Spleen (tissue), 11 donors: ENCODE measurements at regions not wholly inside any gene's neighbourhood (a gene's known extent, or its start where the extent isn't known, plus 50 kb on each side); places are given as distances from the start of the nearest gene placed in this dataset.

ENCODE experiments used
- DNase-seq: peaks from one replicate; pipeline ENCODE4 v3.0.0-alpha.2; 2020
- H3K27ac ChIP-seq, 8 donors: fragments of 200-600 bp; sonication (generic) in 7 of 8; 1 replicate in 4 of 8; 2 replicates in 4 of 8; pipeline versions ENCODE4 v1.5.0 to v1.8.0; 2016 to 2021; ENCODE audit warnings: inconsistent platforms in 4 of 8, mild to moderate bottlenecking in 4 of 8, moderate library complexity in 1 of 8
- H3K27me3 ChIP-seq, 7 donors: fragments of 200-600 bp; sonication (generic) in 6 of 7; replicated peaks in 1 of 7; 1 replicate in 4 of 7; 2 replicates in 3 of 7; pipeline versions ENCODE4 v1.5.0 to v1.8.0; 2016 to 2021; ENCODE audit warnings: inconsistent platforms in 3 of 7, mild to moderate bottlenecking in 1 of 7
- H3K36me3 ChIP-seq, 6 donors: fragments of 200-600 bp; sonication (generic) in 5 of 6; 1 replicate in 4 of 6; 2 replicates in 2 of 6; pipeline versions ENCODE4 v1.5.0 to v1.8.0; 2016 to 2021; ENCODE audit warnings: inconsistent platforms in 2 of 6
- H3K4me1 ChIP-seq, 6 donors: fragments of 200-600 bp; sonication (generic) in 5 of 6; 1 replicate in 3 of 6; 2 replicates in 3 of 6; pipeline versions ENCODE4 v1.5.0 to v1.8.0; 2016 to 2021; ENCODE audit warnings: inconsistent platforms in 3 of 6
- H3K4me3 ChIP-seq, 8 donors: fragments of 200-600 bp; sonication (generic) in 7 of 8; 1 replicate in 4 of 8; 2 replicates in 4 of 8; pipeline versions ENCODE4 v1.5.0 to v1.8.0; 2016 to 2021; ENCODE audit warnings: inconsistent platforms in 4 of 8, mild to moderate bottlenecking in 4 of 8, moderate library complexity in 2 of 8
- H3K9me3 ChIP-seq, 8 donors: fragments of 200-600 bp; sonication (generic) in 7 of 8; 1 replicate in 4 of 8; 2 replicates in 4 of 8; pipeline versions ENCODE4 v1.5.0 to v1.8.0; 2016 to 2021; ENCODE audit warnings: inconsistent platforms in 4 of 8
- CTCF ChIP-seq, 11 experiments: fragments of 200-600 bp in 7 of 11; fragments of 450-650 bp in 4 of 11; sonication (generic) in 4 of 11; IDR thresholded peaks in 8 of 11; conservative IDR thresholded peaks in 3 of 11; 1 replicate in 7 of 11; 2 replicates in 4 of 11; pipeline versions ENCODE4 v1.4.0 to v1.8.0; 2016 to 2021; ENCODE audit warnings: antibody characterized with exemption in 11 of 11, inconsistent platforms in 4 of 11, mild to moderate bottlenecking in 1 of 11
- POLR2A ChIP-seq, 3 donors: fragments of 450-650 bp; IDR thresholded peaks; one replicate each; pipeline ENCODE4 v1.5.1; 2017; ENCODE audit warnings: antibody characterized with exemption in 3 of 3, mild to moderate bottlenecking in 1 of 3
- POLR2AphosphoS5 ChIP-seq, 3 donors: sonication (generic); formaldehyde crosslinking; IDR thresholded peaks; one replicate each; pipeline ENCODE4 v1.5.1; 2017; ENCODE audit warnings: antibody characterized with exemption in 3 of 3
- WGBS, 5 donors: extraction: QIAGEN DNeasy Blood & Tissue Kit in 3 of 5; methylation state at CpG; one replicate each; pipeline versions ENCODE4 v1.1.5 to v1.1.7; 2013 to 2018; 5-methylcytosine and 5-hydroxymethylcytosine counted together
- intact Hi-C: fragments of 100-400 bp; cut with DNase I; formaldehyde crosslinking; loops from one replicate; pipeline ENCODE4 v1.15.0; 2023; ENCODE audit warnings: low total_unique reads
- donor health status: healthy with polysubstance abuse.
- donor health status: DM: no; HTN: no; CAD: no; lungs with moderate emphysema.
- donor health status: DM: no; HTN: no; CAD: no.
- donor health status: Bipolar disorder and iron deficiency.
- donor health status: healthy.
- donor health status: DM: no; HTN: no; CAD: no.
- donor health status: DM: yes; HTN: yes; CAD: no.

DNA sequence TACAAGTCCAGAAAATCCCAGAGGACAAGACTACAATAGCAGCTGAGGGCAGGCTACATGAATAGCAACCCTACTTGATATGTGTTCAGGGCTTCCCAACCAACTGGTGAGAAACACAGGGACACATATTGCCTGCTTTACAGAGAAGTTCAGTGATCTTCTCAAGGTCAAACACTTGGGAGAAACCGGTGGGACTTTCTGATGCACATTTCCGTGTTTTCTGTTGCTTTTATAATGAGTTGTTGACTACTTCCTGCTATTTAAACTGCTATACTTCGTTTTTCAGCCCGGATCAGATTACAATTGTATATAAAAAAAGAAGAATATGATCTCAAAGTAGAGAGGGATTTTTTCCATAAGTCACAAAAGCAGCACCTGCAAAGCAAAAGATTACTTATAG is 175.1 kb downstream of the SNX18 start:
- Histone ChIP-seq H3K9me3 (peaks cover 0 to 4% (median 0%) of the 10 kb centered on the region in 8 donors), H3K27ac (peak overlapping the region in 4 of 8 donors; percentile 20 to 53 (median 46)), H3K4me3 (no peak overlapping the region), H3K4me1 (peaks cover 3 to 50% (median 7%) of the 10 kb centered on the region in 6 donors), H3K36me3 (no peaks in the 10 kb centered on the region), H3K27me3 (peaks cover 0 to 8% (median 0%) of the 10 kb centered on the region in 7 donors)
- intact Hi-C loops = no loop called here
- DNase-seq = no peak
- TF ChIP-seq POLR2AphosphoS5 (IDR thresholded peaks at IDR 0.05) = no peak
- no peak for TF ChIP-seq CTCF (IDR thresholded peaks at IDR 0.05 in 8 of 11, conservative IDR thresholded peaks at IDR 0.05 in 3 of 11)
- TF ChIP-seq POLR2A (IDR thresholded peaks at IDR 0.05) = no peak
- WGBS, 5 donors = 60 to 77% (median 70%) methylated on average over 4 of the region's 4 CpGs

DNA sequence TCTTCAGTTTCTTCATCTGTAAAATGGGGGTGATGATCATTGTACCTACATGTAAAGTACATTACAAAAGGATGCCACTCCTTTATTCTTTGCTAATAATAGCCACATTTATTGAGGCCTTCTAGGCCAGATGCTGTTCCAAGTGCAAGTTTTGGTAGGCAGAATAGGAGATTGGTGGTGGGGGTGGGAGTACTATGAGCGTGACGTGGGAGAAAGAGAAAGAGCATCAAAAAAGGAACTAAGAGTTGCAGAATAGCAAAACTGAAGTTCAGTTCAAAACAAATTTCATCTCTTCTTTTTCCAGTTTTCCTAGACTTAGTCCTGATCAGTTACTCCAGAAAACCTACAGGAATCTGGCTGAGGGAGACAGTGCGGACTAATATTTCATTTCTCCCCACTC is 174.1 kb downstream of the SNX18 start:
- no peaks in the 10 kb centered on the region for H3K36me3 ChIP-seq
- intact Hi-C loops = no loop called here
- peaks cover 0 to 5% (median 0%) of the 10 kb centered on the region in 8 donors for H3K9me3 ChIP-seq
- TF ChIP-seq POLR2AphosphoS5 (IDR thresholded peaks at IDR 0.05) (no peak), POLR2A (IDR thresholded peaks at IDR 0.05) (no peak), CTCF (IDR thresholded peaks at IDR 0.05 in 8 of 11, conservative IDR thresholded peaks at IDR 0.05 in 3 of 11) (no peak)
- H3K27me3 ChIP-seq = peaks cover 0 to 8% (median 0%) of the 10 kb centered on the region in 7 donors
- no peak for DNase-seq
- WGBS, 5 donors = 61 to 73% (median 64%) methylated on average over 3 of the region's 3 CpGs
- H3K4me3 ChIP-seq = peak overlapping the region in 1 of 8 donors; percentile 16
- peaks cover 3 to 42% (median 7%) of the 10 kb centered on the region in 6 donors for H3K4me1 ChIP-seq
- H3K27ac ChIP-seq = peak overlapping the region in 4 of 8 donors; percentile 20 to 53 (median 46)

DNA sequence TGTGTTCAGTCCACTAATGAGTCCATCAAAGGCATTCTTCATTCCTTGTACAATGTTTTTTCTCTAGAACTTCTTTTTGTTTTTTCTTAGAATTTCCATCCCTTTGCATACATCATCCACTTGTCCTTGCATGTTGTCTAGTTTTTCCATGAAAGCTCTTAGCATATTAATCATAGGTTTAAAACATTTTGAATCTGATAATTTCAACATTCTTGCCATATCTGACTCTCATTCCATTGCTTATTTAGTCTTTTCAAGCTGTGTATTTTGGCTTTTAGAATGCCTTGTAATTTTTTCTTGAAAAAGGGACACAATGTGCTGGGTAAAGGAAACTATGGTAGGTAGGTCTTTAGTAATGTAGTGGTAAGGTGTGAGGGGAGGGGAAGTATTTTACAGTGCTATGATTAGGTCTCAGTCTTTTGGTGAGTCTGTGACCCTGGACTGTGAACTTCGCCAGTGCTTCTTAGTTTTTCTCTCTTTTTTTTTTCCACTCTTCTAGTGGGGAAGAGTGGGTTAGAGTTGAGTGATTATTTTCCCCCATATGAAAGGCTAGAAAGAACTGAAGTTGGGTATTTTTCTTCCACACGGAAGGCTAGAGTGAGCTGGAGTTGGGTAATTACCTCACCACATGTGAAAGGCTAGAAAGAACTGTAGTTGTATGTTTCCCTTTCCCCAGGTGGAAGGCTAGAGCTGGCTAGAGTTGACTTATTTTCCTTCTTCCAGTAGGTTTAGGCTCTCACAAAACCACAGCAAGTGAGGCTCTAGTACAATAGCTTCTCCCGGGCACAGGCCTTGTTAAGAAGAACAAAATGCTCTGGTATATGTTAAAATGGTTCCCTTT is 172.1 kb downstream of the SNX18 start:
- TF ChIP-seq POLR2AphosphoS5 (IDR thresholded peaks at IDR 0.05) = no peak
- no peak for TF ChIP-seq CTCF (IDR thresholded peaks at IDR 0.05 in 8 of 11, conservative IDR thresholded peaks at IDR 0.05 in 3 of 11)
- TF ChIP-seq POLR2A (IDR thresholded peaks at IDR 0.05) = no peak
- Histone ChIP-seq H3K36me3 (no peaks in the 10 kb centered on the region), H3K27me3 (peaks cover 0 to 8% (median 0%) of the 10 kb centered on the region in 7 donors), H3K4me1 (peaks cover 3 to 37% (median 7%) of the 10 kb centered on the region in 6 donors), H3K9me3 (peaks cover 0 to 5% (median 0%) of the 10 kb centered on the region in 8 donors), H3K4me3 (no peak overlapping the region), H3K27ac (no peak overlapping the region)
- intact Hi-C loops = no loop called here
- WGBS, 5 donors = 77 to 90% (median 83%) methylated on average over 3 of the region's 3 CpGs
- no peak for DNase-seq

- WGBS, 5 donors = 67 to 83% (median 75%) methylated on average over 5 of the region's 5 CpGs
- intact Hi-C loops = no loop called here
- H3K27me3 ChIP-seq = no peaks in the 10 kb centered on the region
- H3K9me3 ChIP-seq = no peaks in the 10 kb centered on the region
- TF ChIP-seq CTCF (IDR thresholded peaks at IDR 0.05 in 8 of 11, conservative IDR thresholded peaks at IDR 0.05 in 3 of 11) (no peak), POLR2AphosphoS5 (IDR thresholded peaks at IDR 0.05) (no peak), POLR2A (IDR thresholded peaks at IDR 0.05) (no peak)
- H3K4me1 ChIP-seq = peaks cover 0 to 13% (median 6%) of the 10 kb centered on the region in 6 donors
- H3K4me3 ChIP-seq = no peak overlapping the region
- DNase-seq = no peak
- H3K27ac ChIP-seq = no peak overlapping the region
- H3K36me3 ChIP-seq = no peaks in the 10 kb centered on the region
Measured at GRCh38 chr5:54680998-54681397, 163.4 kb downstream of the SNX18 start.
